Uterus (tissue), 3 donors: ENCODE measurements at regions not wholly inside any gene's neighbourhood (a gene's known extent, or its start where the extent isn't known, plus 50 kb on each side); places are given as distances from the start of the nearest gene placed in this dataset.

ENCODE experiments used
- DNase-seq, 2 donors: peaks; one replicate each; pipeline ENCODE4 v3.0.0-alpha.2; 2019 to 2020
- H3K27ac ChIP-seq, 2 donors: fragments of 200-600 bp; sonication (generic); 1 replicate in 1 of 2; 2 replicates in 1 of 2; pipeline ENCODE4 v1.5.1; 2016 to 2018
- H3K27me3 ChIP-seq, 2 donors: fragments of 200-600 bp; sonication (generic); one replicate each; pipeline ENCODE4 v1.5.1; 2018 to 2019; ENCODE audit warnings: control low read depth in 1 of 2
- H3K36me3 ChIP-seq, 2 donors: fragments of 200-600 bp; sonication (generic); one replicate each; pipeline ENCODE4 v1.5.1; 2019; ENCODE audit warnings: control low read depth in 1 of 2
- H3K4me1 ChIP-seq, 2 donors: fragments of 200-600 bp; sonication (generic); one replicate each; pipeline ENCODE4 v1.5.1; 2018 to 2019; ENCODE audit warnings: control low read depth in 1 of 2
- H3K4me3 ChIP-seq, 2 donors: fragments of 200-600 bp; sonication (generic); 1 replicate in 1 of 2; 2 replicates in 1 of 2; pipeline ENCODE4 v1.5.1; 2018 to 2019; ENCODE audit warnings: mild to moderate bottlenecking in 1 of 2
- H3K9me3 ChIP-seq, 2 donors: fragments of 200-600 bp; sonication (generic); one replicate each; pipeline ENCODE4 v1.5.1; 2019; ENCODE audit warnings: control low read depth in 1 of 2
- CTCF ChIP-seq, 4 experiments: fragments of 200-600 bp in 2 of 4; fragments of 450-650 bp in 2 of 4; sonication (generic) in 2 of 4; IDR thresholded peaks; one replicate each; pipeline ENCODE4 v1.5.1; 2016 to 2019; ENCODE audit warnings: antibody characterized with exemption in 4 of 4, mild to moderate bottlenecking in 2 of 4, moderate library complexity in 1 of 4
- POLR2A ChIP-seq, 2 donors: fragments of 450-650 bp; IDR thresholded peaks; one replicate each; pipeline ENCODE4 v1.6.1; 2016; ENCODE audit warnings: antibody characterized with exemption in 2 of 2, mild to moderate bottlenecking in 1 of 2, moderate library complexity in 1 of 2
- intact Hi-C: fragments of 100-400 bp; cut with DNase I; formaldehyde crosslinking; loops from one replicate; pipeline ENCODE4 v1.15.1; 2023; ENCODE audit warnings: low total_unique reads
- donor health status: DM: yes; HTN: yes; CAD: no.

DNA sequence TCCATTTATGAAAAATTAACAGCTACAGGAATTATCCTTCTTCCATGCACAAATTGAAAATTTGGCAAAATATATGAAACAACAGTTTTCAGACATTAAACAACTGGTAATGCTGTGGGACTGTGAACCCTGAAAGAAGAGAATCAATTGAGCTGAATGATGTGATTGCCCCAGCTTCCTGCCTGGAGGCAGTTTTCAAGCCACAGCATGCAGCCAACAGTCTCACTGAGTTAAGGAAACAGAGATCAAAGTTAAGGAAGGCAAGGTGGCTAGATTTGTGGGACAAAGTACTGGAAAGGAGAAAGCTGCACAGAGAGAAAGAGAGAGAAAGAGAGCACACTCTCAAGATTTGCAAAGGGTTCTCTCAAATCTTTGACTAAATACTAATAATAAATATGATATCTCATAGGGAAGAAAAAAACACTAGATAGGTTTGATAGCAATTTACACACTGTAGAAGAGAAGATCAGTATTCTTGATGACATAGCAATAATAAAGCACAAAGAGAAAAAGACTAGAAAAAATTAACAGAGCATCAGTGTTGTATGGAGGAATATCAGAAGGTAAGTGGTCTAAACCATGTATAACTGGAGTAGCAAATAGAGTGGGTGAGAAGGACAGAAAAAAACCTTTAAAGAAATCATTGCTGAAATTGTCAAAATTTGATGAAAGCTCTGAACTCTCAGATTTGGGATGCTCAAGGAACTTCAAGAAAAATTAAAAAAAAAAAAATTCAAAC, 70.1 kb upstream of the CNKSR3 start:
- intact Hi-C loops: no loop called here
- Histone ChIP-seq H3K27me3 (no peaks in the 10 kb centered on the region), H3K36me3 (no peaks in the 10 kb centered on the region), H3K9me3 (no peaks in the 10 kb centered on the region), H3K4me1 (peaks cover 0 to 6% of the 10 kb centered on the region in 2 donors), H3K4me3 (no peak overlapping the region), H3K27ac (peak overlapping the region; percentile 63 to 81)
- TF ChIP-seq CTCF (IDR thresholded peaks at IDR 0.05) (no peak), POLR2A (IDR thresholded peaks at IDR 0.05) (no peak)
- no peak for DNase-seq

DNA sequence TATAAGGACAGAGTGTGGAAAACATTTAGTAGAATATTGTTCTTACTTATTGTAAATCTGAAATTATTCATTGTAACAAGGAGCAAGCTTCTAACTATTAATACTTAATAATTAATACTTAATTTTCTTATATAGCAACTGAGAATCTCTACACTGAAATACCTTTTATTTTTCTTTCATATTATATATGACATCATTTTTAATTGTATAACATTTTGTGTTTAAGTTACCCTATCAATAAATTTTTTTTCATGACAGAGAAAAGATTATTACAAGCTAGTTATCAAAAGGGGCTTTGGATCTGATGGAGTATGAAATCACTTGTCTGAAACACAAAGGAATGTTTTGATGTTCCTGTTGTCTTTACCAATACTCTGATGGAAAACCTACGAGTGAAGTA, 72.2 kb upstream of the CNKSR3 start:
- Histone ChIP-seq H3K36me3 (no peaks in the 10 kb centered on the region), H3K27me3 (no peaks in the 10 kb centered on the region), H3K4me3 (no peak overlapping the region), H3K4me1 (peaks cover 0 to 6% of the 10 kb centered on the region in 2 donors), H3K9me3 (no peaks in the 10 kb centered on the region), H3K27ac (no peak overlapping the region)
- DNase-seq: no peak
- no peak for TF ChIP-seq POLR2A (IDR thresholded peaks at IDR 0.05)
- TF ChIP-seq CTCF (IDR thresholded peaks at IDR 0.05): no peak
- intact Hi-C loops: no loop called here

DNA sequence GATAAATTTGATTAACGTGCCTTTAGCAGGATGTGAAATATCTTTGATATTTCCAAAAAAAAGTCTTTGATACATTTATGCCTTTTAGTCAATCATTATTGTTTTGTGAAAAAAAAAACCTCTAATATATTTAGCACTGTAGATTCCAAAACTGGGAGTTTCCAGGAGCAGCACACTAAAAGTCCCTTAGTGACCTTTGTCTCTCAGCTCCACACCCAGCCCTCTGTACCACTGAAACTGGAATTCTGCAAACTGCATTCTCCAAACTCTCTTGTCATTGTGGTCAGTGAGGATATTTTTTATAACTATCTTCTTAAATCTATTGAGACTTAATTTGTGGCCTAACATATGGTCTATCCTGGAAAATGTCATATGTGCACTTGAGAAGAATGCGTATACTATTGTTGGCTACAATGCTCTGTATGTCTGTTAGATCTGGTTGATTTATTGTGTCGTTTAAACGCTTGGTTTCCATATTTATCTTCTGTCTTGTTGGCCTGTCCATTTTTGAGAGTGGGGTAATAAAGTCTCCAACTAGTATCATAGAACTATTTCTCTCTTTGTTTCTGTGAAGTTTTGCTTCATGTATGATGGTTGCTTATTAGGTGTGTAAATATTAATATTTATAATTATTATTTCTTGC, 73.2 kb upstream of the CNKSR3 start:
- no peak for DNase-seq
- intact Hi-C loops: no loop called here
- no peak overlapping the region for H3K27ac ChIP-seq

GRCh38 chr6:154590756-154591155, 80.3 kb upstream of the CNKSR3 start:
- intact Hi-C loops: no loop called here

More for the DNA sequence above, 73.2 kb upstream of the CNKSR3 start:
- no peaks in the 10 kb centered on the region for H3K27me3 ChIP-seq
- H3K4me1 ChIP-seq: peaks cover 0 to under 1% of the 10 kb centered on the region in 2 donors
- no peaks in the 10 kb centered on the region for H3K9me3 ChIP-seq
- H3K36me3 ChIP-seq: no peaks in the 10 kb centered on the region
- TF ChIP-seq CTCF (IDR thresholded peaks at IDR 0.05) (no peak), POLR2A (IDR thresholded peaks at IDR 0.05) (no peak)
- no peak overlapping the region for H3K4me3 ChIP-seq

More at GRCh38 chr6:154590756-154591155, 80.3 kb upstream of the CNKSR3 start:
- Histone ChIP-seq H3K9me3 (no peaks in the 10 kb centered on the region), H3K4me3 (no peak overlapping the region), H3K4me1 (peaks cover 0 to 4% of the 10 kb centered on the region in 2 donors), H3K36me3 (no peaks in the 10 kb centered on the region), H3K27ac (peak overlapping the region; percentile 50 to 88), H3K27me3 (no peaks in the 10 kb centered on the region)
- no peak for TF ChIP-seq POLR2A (IDR thresholded peaks at IDR 0.05)
- TF ChIP-seq CTCF (IDR thresholded peaks at IDR 0.05): no peak
- DNase-seq: no peak
